ENCODE measurements at regions not wholly inside any gene's neighbourhood (a gene's known extent, or its start where the extent isn't known, plus 50 kb on each side); places are given as distances from the start of the nearest gene placed in this dataset.

DNA sequence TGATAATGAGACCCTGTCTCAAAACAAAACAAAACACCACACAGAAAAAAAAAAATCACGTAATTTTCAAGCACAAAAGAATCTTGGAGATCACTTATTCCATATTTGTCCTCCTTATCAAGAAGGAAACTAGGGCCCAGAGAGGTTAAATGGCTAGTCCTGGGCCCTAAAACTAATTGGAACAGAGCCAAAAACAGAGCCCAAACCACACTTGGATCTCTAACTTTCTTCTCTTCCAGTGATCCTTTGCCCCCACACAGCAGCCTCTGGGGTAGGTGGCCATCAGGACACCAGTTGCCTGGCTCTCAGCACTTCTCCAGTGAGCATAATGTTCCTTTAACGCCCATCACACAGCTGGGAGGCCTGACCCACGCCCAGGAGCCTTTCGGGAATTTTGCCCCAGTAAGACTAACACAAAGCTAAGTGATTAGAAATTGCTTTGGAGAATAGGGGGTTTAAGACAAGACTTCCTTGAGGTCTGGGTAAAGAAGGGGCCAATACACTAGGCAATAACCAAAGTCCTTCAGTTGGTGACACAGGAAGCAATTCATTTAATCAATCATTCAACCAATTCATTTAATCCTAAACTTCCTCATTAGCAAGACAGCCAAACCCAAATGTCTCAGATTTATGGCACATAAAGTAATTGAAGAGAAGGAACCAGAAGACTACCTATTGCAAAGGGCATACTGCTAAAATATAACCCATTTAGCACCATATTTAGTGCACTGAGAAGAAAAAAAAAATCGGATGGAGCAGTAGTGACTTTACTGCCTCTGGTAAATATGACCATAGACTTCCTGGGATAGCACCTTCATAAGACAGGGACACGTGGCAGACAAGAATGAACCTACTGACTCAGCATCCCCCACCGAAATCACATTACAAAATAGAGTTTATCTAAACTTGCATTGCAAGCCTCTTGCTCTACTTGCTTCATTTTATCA is 77.8 kb downstream of the ZNF608 start:
- H3K9ac ChIP-seq = no peak overlapping the region
- no peak overlapping the region for H3K27ac ChIP-seq (ENCODE audit: low read depth in 2 of 2, low read length in 1 of 2)
- no peaks in the 10 kb centered on the region for H3K36me3 ChIP-seq (replicated peaks in 1 of 2; ENCODE audit: control insufficient read depth in 1 of 2, insufficient read depth in 2 of 2, low read length in 1 of 2)
- no peaks in the 10 kb centered on the region for H3K9me3 ChIP-seq
- TF ChIP-seq TCF12 (IDR thresholded peaks at IDR 0.05) (no peak), REST (IDR thresholded peaks at IDR 0.05; ENCODE audit: low read depth, low read length) (no peak), RXRA (IDR thresholded peaks at IDR 0.05; ENCODE audit: borderline replicate concordance, low read depth) (no peak), YY1 (IDR thresholded peaks at IDR 0.05; ENCODE audit: low read depth) (no peak), NRF1 (IDR thresholded peaks at IDR 0.05; ENCODE audit: low read depth, low read length) (no peak), CTCF (IDR thresholded peaks at IDR 0.05) (no peak), RCOR1 (IDR thresholded peaks at IDR 0.05; ENCODE audit: low read length) (no peak), ELF1 (IDR thresholded peaks at IDR 0.05) (no peak), JUND (IDR thresholded peaks at IDR 0.05) (no peak), MAX (IDR thresholded peaks at IDR 0.05; ENCODE audit: low read depth) (no peak), TEAD4 (IDR thresholded peaks at IDR 0.05; ENCODE audit: borderline replicate concordance, insufficient read depth) (no peak), RAD21 (IDR thresholded peaks at IDR 0.05; ENCODE audit: low read length) (no peak), FOXM1 (IDR thresholded peaks at IDR 0.05; ENCODE audit: low read depth) (no peak), MXI1 (IDR thresholded peaks at IDR 0.05; ENCODE audit: low read depth, low read length) (no peak), EP300 (IDR thresholded peaks at IDR 0.05; ENCODE audit: borderline replicate concordance in 1 of 2, low read depth in 1 of 2, low read length in 1 of 2) (no peak)
- TF ChIP-seq, protein P1, sequence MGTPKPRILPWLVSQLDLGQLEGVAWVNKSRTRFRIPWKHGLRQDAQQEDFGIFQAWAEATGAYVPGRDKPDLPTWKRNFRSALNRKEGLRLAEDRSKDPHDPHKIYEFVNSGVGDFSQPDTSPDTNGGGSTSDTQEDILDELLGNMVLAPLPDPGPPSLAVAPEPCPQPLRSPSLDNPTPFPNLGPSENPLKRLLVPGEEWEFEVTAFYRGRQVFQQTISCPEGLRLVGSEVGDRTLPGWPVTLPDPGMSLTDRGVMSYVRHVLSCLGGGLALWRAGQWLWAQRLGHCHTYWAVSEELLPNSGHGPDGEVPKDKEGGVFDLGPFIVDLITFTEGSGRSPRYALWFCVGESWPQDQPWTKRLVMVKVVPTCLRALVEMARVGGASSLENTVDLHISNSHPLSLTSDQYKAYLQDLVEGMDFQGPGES (IDR thresholded peaks at IDR 0.05; ENCODE audit: low read depth, low read length) = no peak
- TF ChIP-seq, protein P2, sequence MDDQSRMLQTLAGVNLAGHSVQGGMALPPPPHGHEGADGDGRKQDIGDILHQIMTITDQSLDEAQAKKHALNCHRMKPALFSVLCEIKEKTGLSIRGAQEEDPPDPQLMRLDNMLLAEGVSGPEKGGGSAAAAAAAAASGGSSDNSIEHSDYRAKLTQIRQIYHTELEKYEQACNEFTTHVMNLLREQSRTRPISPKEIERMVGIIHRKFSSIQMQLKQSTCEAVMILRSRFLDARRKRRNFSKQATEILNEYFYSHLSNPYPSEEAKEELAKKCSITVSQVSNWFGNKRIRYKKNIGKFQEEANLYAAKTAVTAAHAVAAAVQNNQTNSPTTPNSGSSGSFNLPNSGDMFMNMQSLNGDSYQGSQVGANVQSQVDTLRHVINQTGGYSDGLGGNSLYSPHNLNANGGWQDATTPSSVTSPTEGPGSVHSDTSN (IDR thresholded peaks at IDR 0.05) = no peak
- TF ChIP-seq, protein P3, sequence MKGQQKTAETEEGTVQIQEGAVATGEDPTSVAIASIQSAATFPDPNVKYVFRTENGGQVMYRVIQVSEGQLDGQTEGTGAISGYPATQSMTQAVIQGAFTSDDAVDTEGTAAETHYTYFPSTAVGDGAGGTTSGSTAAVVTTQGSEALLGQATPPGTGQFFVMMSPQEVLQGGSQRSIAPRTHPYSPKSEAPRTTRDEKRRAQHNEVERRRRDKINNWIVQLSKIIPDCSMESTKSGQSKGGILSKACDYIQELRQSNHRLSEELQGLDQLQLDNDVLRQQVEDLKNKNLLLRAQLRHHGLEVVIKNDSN (IDR thresholded peaks at IDR 0.05; ENCODE audit: borderline replicate concordance, low read depth) = no peak
- TF ChIP-seq, protein P4, sequence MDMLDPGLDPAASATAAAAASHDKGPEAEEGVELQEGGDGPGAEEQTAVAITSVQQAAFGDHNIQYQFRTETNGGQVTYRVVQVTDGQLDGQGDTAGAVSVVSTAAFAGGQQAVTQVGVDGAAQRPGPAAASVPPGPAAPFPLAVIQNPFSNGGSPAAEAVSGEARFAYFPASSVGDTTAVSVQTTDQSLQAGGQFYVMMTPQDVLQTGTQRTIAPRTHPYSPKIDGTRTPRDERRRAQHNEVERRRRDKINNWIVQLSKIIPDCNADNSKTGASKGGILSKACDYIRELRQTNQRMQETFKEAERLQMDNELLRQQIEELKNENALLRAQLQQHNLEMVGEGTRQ (IDR thresholded peaks at IDR 0.05; ENCODE audit: borderline replicate concordance, low read depth, low read length) = no peak
- TF ChIP-seq, protein P5, sequence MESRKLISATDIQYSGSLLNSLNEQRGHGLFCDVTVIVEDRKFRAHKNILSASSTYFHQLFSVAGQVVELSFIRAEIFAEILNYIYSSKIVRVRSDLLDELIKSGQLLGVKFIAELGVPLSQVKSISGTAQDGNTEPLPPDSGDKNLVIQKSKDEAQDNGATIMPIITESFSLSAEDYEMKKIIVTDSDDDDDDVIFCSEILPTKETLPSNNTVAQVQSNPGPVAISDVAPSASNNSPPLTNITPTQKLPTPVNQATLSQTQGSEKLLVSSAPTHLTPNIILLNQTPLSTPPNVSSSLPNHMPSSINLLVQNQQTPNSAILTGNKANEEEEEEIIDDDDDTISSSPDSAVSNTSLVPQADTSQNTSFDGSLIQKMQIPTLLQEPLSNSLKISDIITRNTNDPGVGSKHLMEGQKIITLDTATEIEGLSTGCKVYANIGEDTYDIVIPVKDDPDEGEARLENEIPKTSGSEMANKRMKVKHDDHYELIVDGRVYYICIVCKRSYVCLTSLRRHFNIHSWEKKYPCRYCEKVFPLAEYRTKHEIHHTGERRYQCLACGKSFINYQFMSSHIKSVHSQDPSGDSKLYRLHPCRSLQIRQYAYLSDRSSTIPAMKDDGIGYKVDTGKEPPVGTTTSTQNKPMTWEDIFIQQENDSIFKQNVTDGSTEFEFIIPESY (IDR thresholded peaks at IDR 0.05; ENCODE audit: borderline replicate concordance, low read depth) = no peak
- H2AFZ ChIP-seq (ENCODE audit: low read depth) = no peak overlapping the region
- DNase-seq = no peak
- CTCF ChIA-PET = interaction anchor here (1.0 kb wide), 1 partner anchor 8 kb away, joined by 3 read pairs; no protein-coding TSS in a partner anchor
- no peaks in the 10 kb centered on the region for H3F3A ChIP-seq (replicated peaks; ENCODE audit: insufficient read depth)
- no peaks in the 10 kb centered on the region for H3K27me3 ChIP-seq (ENCODE audit: insufficient read depth)
- no peak overlapping the region for H3K4me3 ChIP-seq (ENCODE audit: low read depth in 2 of 2, low read length in 1 of 2)
- POLR2A ChIA-PET = no interaction called here
- no peak overlapping the region for H3K4me2 ChIP-seq
- 93% methylated on average over 6 of the region's 7 CpGs for WGBS (ENCODE audit: low lambda C conversion rate)
- H3K9me2 ChIP-seq = no peaks in the 10 kb centered on the region
- no peaks in the 10 kb centered on the region for H3K79me2 ChIP-seq (ENCODE audit: insufficient read depth)
- H4K20me1 ChIP-seq (ENCODE audit: insufficient read depth) = no peaks in the 10 kb centered on the region
- H3K4me1 ChIP-seq (ENCODE audit: control insufficient read depth in 1 of 2, insufficient read depth in 2 of 2, low read depth in 1 of 2, low read length in 1 of 2) = peaks cover 2 to 16% of the 10 kb centered on the region in 2 experiments; a peak in 2 of 4 replicates

All from SK-N-SH (cell line).